GM19240 (cell line): ENCODE measurements at regions not wholly inside any gene's neighbourhood (a gene's known extent, or its start where the extent isn't known, plus 50 kb on each side); places are given as distances from the start of the nearest gene placed in this dataset.
"Not testable (repeated sequence)": the region's sequence is repeated elsewhere in the genome, so short reads cannot be mapped to it uniquely, and the experiment has no call there.

ENCODE experiments used
- DNase-seq: peaks from one replicate; pipeline ENCODE4 v3.0.0; 2011; ENCODE audit warnings: low spot score; ENCODE audit not compliant: insufficient read length

DNA sequence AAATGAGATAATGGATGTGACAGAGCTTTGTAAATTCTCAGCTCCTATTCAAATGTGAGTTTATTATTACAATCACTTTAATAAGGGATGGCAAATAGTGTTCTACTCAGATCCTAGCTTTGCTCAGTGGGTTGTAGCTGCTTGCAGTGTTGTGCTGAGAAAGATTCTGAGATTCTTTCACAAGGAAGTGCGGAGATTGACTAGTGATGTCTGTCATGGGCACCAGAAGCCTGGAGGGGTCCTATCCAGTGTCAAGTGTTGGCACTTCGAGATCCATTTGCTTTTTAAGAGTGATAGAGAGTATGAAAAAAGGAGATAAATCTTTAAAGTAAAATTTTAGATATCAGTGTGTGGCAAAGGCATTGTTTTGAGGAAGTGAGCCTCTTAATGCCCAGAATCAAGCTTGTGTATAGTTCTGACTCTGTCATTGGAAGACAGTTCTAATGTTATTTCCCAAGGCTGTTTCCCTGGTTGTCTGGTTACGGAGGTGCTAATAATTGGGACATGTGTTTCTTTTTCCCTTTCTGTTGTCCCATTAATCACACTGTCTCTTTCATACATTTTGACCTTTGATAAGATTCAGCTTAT lies 181.7 kb upstream of the SPRED2 start:
- DNase-seq, result no peak

DNA sequence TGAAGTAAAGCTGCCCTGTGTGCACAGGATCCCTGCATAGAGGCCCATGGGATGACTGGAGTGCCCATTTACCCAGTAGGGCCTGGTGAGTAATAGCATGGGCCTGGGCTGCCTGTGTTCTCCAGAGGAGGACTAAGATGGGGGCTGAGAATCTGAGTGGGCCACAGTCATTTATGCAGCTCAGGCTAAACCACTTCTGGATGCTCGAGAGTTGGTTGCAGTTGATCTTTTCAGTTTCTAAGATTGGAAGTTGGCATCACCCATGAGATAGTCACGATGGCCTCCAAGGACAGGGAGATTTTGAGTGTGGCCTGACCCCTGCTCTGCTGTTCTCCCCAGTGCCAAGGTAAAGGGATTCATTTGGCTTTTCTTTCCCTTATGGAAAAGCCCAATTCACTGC lies 179.1 kb upstream of the SPRED2 start:
- DNase-seq, result no peak

DNA sequence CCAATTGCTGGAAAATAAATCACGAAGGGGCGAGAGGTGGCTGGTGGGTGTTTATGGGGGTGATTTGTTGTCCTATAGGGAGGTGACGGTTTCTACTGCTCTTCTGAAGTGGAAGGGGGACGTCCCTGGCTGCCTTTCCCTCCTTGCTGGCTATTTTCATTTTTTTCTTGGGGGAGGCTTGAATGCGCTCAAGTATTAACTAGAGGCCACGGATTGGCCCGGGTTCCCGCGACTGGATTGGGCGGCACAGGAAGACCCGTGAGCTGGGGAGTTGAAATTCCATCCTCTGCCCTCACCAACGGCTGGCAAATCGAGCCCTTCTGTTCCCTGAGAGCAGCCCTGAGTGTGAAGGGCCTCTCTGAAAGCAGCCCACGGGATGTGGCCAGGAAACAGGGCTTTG lies 176.5 kb upstream of the SPRED2 start:
- no peak for DNase-seq

DNA sequence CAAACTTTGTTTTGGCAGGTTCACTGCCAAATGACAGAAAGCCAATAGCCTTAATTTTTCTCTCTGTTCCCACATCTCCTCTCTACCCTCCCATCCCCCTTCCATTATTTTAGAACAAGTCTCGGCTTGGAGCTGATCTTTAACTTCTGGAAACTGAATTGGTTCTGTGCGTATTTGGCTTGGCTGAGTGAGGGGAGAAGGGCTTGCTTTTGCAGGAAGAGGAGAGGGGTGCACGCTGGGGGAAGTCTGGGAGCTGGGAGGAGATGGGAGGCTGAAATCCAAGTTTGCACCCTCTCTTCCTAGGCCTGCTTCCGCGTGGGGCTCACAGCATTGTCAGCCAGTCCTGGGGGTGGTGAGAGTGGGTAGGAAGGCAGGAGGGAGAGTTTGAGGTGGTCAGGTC lies 176.1 kb upstream of the SPRED2 start:
- no peak for DNase-seq

DNA sequence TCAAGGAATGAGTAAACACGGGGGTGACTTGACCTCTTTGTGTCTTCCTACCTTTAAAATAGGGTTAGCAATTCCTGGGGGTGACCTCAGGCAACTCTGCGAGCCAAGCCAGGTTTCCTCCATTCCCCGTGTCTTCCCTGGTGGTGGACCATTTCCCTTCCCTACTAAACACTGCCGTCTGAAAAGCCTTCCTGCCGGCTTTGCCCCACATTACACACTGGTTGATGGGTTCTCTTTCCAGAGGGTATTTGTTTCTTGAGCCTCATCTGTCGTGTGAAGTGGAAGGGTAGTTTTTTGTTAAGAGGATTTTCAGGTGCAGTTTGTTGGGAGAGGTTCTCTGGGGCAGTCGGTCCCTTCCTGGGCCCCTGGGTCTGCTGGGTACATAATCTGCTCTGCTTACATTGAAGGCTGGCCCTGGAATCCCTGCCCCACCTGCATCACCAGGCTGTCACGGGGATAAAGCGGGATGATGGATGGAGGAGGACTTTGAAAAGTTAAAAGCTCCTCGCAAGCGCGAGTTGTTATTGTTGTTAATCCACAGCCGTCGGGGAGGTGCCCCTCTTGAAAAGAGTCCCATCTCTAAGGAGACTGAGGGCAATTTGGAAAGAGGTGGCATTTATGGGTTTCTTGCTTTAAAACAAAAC lies 175.4 kb upstream of the SPRED2 start:
- DNase-seq, result no peak

DNA sequence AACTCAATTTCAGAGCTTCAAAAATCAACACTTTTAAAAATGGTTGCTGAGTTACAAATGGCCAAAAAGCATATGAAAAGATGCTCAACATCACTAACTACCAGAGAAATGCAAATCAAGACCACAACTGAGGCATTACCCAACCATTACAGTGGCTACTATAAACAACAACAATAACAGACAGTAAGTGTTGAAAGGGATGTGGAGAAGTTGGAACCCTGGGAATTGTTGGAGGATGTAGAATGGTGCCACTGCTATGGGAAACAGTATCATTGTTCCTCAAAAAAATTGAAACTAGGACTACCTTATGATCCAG lies 173.3 kb upstream of the SPRED2 start:
- no peak for DNase-seq

DNA sequence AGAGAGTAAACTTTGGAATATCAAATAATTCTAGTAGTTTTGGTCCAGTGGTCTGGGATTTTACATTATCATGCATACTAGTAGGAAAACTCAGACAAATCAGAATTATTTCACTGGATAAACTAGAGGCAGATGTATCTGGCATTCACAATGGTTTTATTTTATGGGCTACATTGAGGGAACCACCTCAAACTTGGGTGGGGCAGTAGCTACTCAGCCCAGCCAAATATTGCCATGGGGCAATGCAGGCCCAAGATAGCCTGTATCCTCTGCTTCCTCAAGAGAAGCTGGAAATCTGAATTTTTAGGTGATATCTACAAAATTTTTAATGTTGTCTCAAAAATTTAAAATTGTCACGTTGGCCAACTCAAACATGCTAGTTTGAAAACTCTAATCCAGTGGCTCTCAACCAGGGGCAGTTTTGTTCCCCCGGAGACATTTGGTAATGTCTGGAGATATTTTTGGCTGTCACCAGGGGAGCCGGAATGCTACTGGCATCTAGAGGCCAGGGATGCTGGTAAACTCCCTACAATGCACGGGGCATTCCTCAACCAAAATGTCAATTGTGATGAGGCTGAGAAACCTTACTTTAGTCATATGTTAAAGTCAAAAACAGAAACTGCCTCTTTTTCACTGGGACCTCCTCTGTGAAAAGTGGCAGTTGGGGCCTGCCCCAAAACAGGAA lies 172.8 kb upstream of the SPRED2 start:
- no peak for DNase-seq

DNA sequence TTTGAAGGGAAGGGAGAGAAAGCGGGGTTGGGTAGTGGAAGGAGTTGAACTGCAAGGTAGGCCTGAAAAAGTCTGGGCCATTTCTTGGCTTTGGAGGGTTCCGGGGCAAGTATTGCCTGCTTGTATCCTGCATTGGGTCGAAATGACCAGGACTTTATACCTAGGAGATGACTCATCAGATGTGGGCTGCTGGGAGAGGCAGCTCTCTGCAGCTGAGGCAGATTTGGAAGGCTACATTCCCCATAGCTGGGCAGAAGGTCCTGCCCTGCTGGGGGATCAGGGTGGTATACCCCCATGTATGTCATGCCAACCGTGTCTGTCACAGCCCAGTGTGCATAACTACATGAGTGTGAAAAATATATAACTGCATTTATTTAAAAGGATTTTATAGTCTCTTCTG lies 171.8 kb upstream of the SPRED2 start:
- DNase-seq, result no peak

DNA sequence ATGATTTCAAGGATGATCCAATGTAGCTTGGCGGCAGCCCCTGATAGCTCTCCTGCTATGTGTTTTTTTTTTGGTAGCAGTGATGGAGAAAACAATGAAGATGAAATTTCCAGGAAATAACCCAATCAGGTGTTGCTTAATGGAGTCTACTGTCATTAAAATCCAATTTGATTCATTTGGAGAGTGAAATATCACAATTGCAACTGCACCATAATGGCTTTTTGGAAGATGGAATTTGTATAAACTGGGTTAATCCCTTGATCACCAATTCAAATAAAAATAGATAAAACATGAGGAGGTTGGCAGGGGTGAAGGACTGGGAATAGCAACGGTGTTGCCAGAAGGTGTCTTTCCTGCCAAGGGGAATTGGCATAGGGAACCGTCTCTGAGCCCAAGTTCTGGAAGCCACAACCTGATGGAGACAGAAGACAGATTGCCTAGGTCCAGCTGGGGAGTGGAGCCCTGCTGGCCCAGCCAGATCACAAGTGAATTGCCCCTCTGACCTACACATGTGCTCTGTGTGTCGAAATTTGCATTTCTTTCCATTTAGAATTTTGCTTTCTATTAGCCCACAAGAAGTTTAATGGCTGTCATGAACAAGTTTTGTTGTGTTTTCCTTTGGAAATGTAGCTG lies 170.3 kb upstream of the SPRED2 start:
- DNase-seq, result no peak

DNA sequence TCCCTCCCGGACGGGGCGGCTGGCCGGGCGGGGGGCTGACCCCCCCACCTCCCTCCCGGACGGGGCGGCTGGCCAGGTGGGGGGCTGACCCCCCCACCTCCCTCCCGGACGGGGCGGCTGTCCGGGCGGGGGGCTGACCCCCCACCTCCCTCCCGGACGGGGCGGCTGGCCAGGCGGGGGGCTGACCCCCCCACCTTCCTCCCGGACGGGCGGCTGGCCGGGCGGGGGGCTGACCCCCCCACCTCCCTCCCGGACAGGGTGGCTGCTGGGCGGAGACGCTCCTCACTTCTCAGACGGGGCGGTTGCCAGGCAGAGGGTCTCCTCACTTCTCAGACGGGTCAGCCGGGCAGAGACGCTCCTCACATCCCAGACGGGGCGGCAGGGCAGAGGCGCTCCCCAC lies 168.5 kb upstream of the SPRED2 start:
- DNase-seq, result not testable (repeated sequence)

DNA sequence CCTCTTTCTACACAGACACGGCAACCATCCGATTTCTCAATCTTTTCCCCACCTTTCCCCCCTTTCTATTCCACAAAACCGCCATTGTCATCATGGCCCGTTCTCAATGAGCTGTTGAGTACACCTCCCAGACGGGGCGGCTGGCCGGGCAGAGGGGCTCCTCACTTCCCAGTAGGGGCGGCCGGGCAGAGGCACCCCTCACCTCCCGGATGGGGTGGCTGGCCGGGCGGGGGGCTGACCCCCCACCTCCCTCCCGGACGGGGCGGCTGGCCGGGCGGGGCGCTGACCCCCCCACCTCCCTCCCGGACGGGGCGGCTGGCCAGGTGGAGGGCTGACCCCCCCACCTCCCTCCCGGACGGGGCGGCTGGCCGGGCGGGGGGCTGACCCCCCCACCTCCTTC lies 168.0 kb upstream of the SPRED2 start:
- not testable (repeated sequence) for DNase-seq

DNA sequence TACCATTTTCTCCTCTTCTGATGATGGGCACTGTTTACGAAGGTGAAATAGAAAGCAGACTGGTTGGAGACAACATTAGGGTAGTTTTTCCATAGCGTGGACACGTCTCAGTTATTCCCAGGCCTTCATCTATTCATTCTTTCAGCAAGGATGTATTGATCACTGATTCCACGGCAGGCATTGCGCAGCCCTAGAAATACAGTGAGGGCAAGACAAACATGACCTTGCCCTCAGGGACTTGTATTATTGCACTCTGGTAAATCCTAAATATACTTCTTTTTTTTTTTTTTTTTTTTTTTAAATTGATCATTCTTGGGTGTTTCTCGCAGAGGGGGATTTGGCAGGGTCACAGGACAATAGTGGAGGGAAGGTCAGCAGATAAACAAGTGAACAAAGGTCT lies 167.3 kb upstream of the SPRED2 start:
- DNase-seq, result no peak

DNA sequence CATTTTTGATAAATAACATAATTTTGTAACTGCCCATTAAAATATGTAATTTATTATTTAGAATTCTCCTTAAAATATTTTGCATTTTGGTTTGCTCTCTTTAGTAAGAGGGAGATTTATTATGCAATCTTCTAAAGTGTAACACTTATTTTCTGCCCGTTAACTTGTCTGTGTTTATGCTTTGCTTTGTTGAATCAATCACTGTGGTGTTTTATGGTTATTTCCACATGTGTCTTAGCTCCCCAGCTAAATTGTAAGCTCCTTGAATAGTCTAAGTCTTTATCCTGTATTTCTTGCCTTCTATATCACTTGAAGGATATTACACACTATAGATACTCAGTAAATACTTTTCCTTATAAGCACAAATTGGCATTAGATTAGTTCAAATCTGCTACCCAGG lies 166.6 kb upstream of the SPRED2 start:
- DNase-seq, result no peak

DNA sequence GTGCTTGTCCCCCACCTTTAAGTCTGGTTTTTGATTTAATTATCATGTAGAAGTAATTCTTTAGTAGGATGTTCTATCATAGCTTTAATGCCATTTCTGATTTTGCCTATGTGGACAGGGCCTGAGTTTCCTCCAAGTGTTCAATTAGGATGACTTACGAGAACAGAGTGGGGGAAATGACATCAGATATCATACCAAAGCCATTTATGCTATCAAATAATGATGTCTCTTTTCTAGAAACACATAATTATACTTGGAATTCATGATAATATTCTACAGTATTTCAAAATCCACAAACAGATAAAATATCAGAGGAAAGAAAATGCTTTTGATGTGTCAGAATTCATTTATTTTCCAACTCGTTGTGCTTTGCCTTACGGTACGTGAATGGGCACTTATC lies 165.9 kb upstream of the SPRED2 start:
- DNase-seq, result no peak

DNA sequence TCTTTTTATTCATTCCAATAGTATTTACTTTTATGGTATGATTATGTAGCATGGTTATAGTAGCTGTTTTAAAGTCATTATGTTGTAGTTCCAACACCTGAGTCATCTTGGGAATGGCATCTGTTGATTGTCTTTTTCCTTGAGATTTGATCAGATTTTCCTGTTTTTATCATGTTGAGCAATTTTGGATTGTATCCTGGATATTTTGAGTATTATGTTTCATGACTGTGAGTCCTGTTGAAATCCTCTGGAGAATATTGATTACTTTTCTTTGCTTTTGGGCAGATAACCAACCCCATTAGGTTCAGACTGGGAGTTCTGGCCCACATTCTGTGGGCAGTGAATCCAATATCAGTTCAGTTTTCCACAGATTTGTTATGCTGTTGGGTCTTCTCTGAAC lies 163.2 kb upstream of the SPRED2 start:
- no peak for DNase-seq

DNA sequence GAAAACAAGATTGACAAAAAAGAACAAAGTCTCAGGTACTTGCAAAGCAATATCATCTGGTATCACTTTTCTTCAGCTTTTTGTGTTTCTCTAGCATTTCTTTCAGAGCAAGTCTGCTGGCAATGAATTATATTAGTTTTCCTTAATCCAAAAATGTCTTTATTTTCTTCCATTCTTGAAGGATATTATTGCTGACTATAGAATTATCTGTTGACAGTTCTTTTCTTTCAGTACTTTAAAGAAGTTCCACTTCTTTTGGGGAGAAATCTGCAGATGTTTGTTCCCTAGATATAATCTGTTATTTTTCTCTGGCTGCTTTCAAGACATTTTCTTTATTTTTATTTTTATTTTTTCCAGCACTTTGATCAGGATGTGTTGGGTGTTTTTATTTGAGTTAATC lies 161.8 kb upstream of the SPRED2 start:
- DNase-seq, result no peak

DNA sequence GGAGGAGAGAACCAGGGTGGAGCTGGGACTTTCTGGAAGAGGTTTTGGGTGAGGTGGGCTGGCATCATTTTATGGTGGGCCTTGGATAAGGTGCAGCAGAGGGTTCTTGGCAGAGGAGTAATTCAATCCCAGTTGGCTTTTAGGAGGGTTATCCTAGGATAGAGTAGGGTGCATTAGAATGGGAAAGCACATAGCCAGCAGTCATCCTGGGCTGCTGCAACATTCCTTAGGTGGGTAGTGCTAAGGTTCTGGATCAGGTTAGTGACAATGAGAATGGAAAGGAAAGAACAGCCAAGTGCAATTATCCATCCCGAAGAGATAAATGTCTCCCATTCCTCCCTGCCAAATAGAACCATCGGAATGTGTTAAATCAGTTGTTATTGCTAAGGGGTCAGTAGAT lies 157.3 kb upstream of the SPRED2 start:
- DNase-seq, result no peak

DNA sequence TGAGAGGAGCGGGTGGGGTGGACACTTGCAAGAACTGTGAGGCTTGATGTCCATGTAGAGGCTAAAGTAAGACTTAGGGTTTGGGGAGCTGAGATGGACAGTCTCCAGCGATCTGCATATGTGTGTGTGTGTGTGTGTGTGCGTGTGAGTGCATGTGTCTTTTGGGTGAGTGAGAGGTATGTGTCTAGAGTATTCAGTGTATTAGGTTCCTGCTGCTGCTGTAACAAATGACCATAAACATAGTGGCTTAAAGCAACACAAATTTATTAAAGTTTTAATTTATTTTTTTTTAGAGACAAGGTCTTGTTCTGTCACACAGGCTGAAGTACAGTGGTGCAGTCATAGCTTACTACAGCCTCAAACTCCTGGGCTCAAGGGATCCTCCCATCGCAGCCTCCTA lies 155.4 kb upstream of the SPRED2 start:
- DNase-seq, result no peak

DNA sequence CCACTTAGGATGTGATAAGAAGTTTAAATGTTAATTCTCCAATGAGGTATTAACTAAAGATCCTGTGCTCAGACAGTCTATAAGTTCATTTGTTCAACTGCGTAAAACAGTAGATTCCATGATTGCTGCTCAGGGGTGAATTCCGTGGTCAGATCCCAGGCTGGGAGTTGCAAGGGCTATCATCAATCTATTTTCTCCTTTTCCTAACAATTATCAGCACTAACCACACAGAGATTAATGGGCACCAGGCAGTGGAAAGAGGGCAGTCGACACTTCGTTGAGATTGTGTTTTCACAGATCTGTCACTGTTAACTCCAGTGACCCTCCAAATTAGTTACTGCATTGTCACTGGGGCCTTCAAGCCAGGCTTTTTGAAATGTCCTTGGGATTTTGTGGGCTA lies 154.1 kb upstream of the SPRED2 start:
- no peak for DNase-seq

DNA sequence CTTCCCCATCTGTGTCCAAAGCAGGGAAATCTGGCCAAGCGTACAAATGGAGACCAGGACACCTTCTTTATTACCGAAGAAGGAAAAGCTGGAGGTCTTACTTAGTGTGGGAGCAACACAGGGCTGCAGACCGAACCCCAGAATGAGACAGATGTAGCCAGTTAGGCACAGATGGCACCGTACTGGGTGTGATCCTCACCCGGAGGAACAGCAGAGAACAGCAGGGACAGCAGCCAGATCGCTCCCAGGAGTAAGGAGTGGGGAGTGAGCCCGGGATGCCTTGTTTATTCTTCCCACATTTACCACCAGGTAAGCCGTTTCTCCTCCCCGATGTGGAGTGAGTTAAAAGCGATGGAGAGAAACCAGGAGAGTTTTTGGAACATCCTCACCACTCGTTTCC lies 150.7 kb upstream of the SPRED2 start:
- no peak for DNase-seq

DNA sequence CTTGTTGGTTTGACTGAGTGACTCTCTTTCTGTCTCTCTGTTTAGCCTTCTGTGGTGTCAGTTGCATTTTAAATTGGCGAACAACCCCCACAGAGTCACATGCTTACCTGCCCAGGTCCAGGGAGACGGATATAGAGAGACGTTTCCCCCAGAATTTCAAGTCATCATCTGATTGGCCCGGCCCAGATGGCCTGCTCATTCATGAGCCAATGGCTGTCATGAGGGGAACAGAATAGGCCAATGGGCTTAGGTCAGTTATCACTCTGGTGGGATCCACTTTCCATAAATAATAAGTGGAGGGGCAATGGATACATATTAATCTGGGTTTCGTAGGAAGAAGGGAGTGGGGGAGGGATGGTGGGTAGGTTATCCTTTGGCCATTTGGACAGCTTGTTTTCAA lies 150.0 kb upstream of the SPRED2 start:
- no peak for DNase-seq

DNA sequence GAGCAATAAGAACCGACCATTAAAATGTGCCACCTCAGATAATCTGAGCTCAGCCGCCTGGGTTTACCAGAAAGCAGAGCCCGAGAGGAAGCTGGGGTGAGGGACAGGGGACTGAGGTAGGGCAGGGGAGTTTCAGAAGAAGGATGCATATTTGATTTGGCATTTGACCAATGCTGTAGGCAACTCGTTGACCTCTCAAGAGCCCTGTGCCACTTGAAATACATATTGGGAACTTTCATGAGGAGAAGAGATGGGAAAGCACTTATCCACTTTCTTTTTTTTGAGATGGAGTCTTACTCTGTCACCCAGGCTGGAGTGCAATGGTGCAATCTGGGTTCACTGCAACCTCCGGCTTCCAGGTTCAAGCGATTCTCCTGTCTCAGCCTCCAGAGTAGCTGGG lies 148.4 kb upstream of the SPRED2 start:
- no peak for DNase-seq
